ENCODE measurements at regions not wholly inside any gene's neighbourhood (a gene's known extent, or its start where the extent isn't known, plus 50 kb on each side); places are given as distances from the start of the nearest gene placed in this dataset.

- Histone ChIP-seq H3K79me2 (ENCODE audit: control insufficient read depth, low read length) (no peaks in the 10 kb centered on the region), H3K4me3 (ENCODE audit: low read length) (no peak overlapping the region), H3K9me3 (ENCODE audit: control insufficient read depth, insufficient read depth, low read length) (no peaks in the 10 kb centered on the region), H3K4me1 (ENCODE audit: control insufficient read depth, low read length) (no peaks in the 10 kb centered on the region), H3K36me3 (ENCODE audit: control insufficient read depth, low read length) (no peaks in the 10 kb centered on the region), H3K27ac (ENCODE audit: low read depth, low read length) (no peak overlapping the region), H3K4me2 (ENCODE audit: low read length) (no peak overlapping the region), H3F3A (ENCODE audit: control insufficient read depth, insufficient read depth) (no peaks in the 10 kb centered on the region), H4K20me1 (ENCODE audit: control insufficient read depth, insufficient read depth, low read depth, low read length) (no peaks in the 10 kb centered on the region), H3K9me2 (replicated peaks; ENCODE audit: control insufficient read depth, low read length) (no peaks in the 10 kb centered on the region), H3K27me3 (ENCODE audit: control insufficient read depth, low read length) (no peaks in the 10 kb centered on the region)
- no peak for TF ChIP-seq EZH2phosphoT487 (IDR thresholded peaks at IDR 0.05; ENCODE audit: borderline replicate concordance, low read length)
- TF ChIP-seq CTCF (IDR thresholded peaks at IDR 0.05; ENCODE audit: low read depth, low read length, poor library complexity, severe bottlenecking) = no peak
Observed at GRCh38 chr11:24357620-24358410, 139.0 kb upstream of the LUZP2 start.

GRCh38 chr11:24372491-24372890 is 124.4 kb upstream of the LUZP2 start:
- Histone ChIP-seq H3K36me3 (ENCODE audit: control insufficient read depth, low read length) (no peaks in the 10 kb centered on the region), H4K20me1 (ENCODE audit: control insufficient read depth, insufficient read depth, low read depth, low read length) (no peaks in the 10 kb centered on the region), H3K9me2 (replicated peaks; ENCODE audit: control insufficient read depth, low read length) (no peaks in the 10 kb centered on the region; the same call in 1 of the 2 replicates), H3K79me2 (ENCODE audit: control insufficient read depth, low read length) (no peaks in the 10 kb centered on the region), H3F3A (ENCODE audit: control insufficient read depth, insufficient read depth) (no peaks in the 10 kb centered on the region), H3K27ac (ENCODE audit: low read depth, low read length) (no peak overlapping the region), H3K4me3 (ENCODE audit: low read length) (no peak overlapping the region), H3K27me3 (ENCODE audit: control insufficient read depth, low read length) (no peaks in the 10 kb centered on the region), H3K9me3 (ENCODE audit: control insufficient read depth, insufficient read depth, low read length) (no peaks in the 10 kb centered on the region), H3K4me1 (ENCODE audit: control insufficient read depth, low read length) (no peaks in the 10 kb centered on the region), H3K4me2 (ENCODE audit: low read length) (no peak overlapping the region)
- TF ChIP-seq EZH2phosphoT487 (IDR thresholded peaks at IDR 0.05; ENCODE audit: borderline replicate concordance, low read length) (no peak), CTCF (IDR thresholded peaks at IDR 0.05; ENCODE audit: low read depth, low read length, poor library complexity, severe bottlenecking) (no peak)

GRCh38 chr11:24373516-24373915 is 123.3 kb upstream of the LUZP2 start:
- H3K4me2 ChIP-seq (ENCODE audit: low read length) = no peak overlapping the region
- no peaks in the 10 kb centered on the region for H3K36me3 ChIP-seq (ENCODE audit: control insufficient read depth, low read length)
- no peaks in the 10 kb centered on the region for H4K20me1 ChIP-seq (ENCODE audit: control insufficient read depth, insufficient read depth, low read depth, low read length)
- H3K79me2 ChIP-seq (ENCODE audit: control insufficient read depth, low read length) = no peaks in the 10 kb centered on the region
- H3K4me3 ChIP-seq (ENCODE audit: low read length) = no peak overlapping the region
- no peaks in the 10 kb centered on the region; the same call in 1 of the 2 replicates for H3K9me2 ChIP-seq (replicated peaks; ENCODE audit: control insufficient read depth, low read length)
- TF ChIP-seq CTCF (IDR thresholded peaks at IDR 0.05; ENCODE audit: low read depth, low read length, poor library complexity, severe bottlenecking) = no peak
- TF ChIP-seq EZH2phosphoT487 (IDR thresholded peaks at IDR 0.05; ENCODE audit: borderline replicate concordance, low read length) = no peak
- H3K27me3 ChIP-seq (ENCODE audit: control insufficient read depth, low read length) = no peaks in the 10 kb centered on the region
- no peaks in the 10 kb centered on the region for H3F3A ChIP-seq (ENCODE audit: control insufficient read depth, insufficient read depth)
- no peaks in the 10 kb centered on the region for H3K9me3 ChIP-seq (ENCODE audit: control insufficient read depth, insufficient read depth, low read length)
- H3K4me1 ChIP-seq (ENCODE audit: control insufficient read depth, low read length) = no peaks in the 10 kb centered on the region
- H3K27ac ChIP-seq (ENCODE audit: low read depth, low read length) = no peak overlapping the region

Measured in DOHH2 (cell line).